Endothelial cell of umbilical vein (primary cell): ENCODE measurements at regions not wholly inside any gene's neighbourhood (a gene's known extent, or its start where the extent isn't known, plus 50 kb on each side); places are given as distances from the start of the nearest gene placed in this dataset.

Experiments used
- BruUV-seq: library from RNA; stranded (reverse); fragments of 400-500 nt; replicated peaks from 2 replicates; lab custom pipeline; 2021; lab: Mats Ljungman, UMichigan
- CTCF ChIA-PET: fragments of 300-600, 350-600 bp; sonication (Branson Sonifier 250); formaldehyde crosslinking; loops from one replicate; lab custom pipeline; 2021; ENCODE audit warnings: antibody characterized with exemption, inconsistent platforms; lab: Charles Lee
- POLR2A ChIA-PET: fragments of 300-600, 350-600 bp; sonication (Branson Sonifier 250); formaldehyde crosslinking; loops from one replicate; lab custom pipeline; 2021; ENCODE audit warnings: antibody characterized with exemption, inconsistent platforms; lab: Charles Lee
- DNase-seq: peaks from one replicate; pipeline ENCODE4 v3.0.0-alpha.2; 2011; ENCODE audit warnings: low read depth, low spot score
- FAIRE-seq: peaks from 2 replicates; lab custom pipeline; 2011; peaks lifted over from hg19 to GRCh38; lab: Jason Lieb, UNC
- H2AFZ ChIP-seq: 2 replicates; pipeline ENCODE4 v1.6.0; 2012; ENCODE audit warnings: low read depth, low read length, control low read depth, inconsistent platforms
- H3K27ac ChIP-seq: 2 replicates; pipeline ENCODE4 v1.5.1; 2011; ENCODE audit warnings: low read depth, mild to moderate bottlenecking, control low read depth, low read length, moderate library complexity; ENCODE audit not compliant: insufficient read depth
- H3K27me3 ChIP-seq, 2 experiments: 2 replicates each; pipeline versions ENCODE4 v1.6.0 to v1.6.1; 2011; ENCODE audit warnings: low read length in 2 of 2, mixed read lengths in 1 of 2; ENCODE audit not compliant: control insufficient read depth in 2 of 2, insufficient read depth in 2 of 2
- H3K36me3 ChIP-seq, 2 experiments: 2 replicates in 1 of 2; 3 replicates in 1 of 2; pipeline ENCODE4 v1.5.1; 2011; ENCODE audit warnings: low read length in 2 of 2, mild to moderate bottlenecking in 1 of 2, moderate library complexity in 1 of 2; ENCODE audit not compliant: control insufficient read depth in 2 of 2, insufficient read depth in 2 of 2; ENCODE audit errors: extremely low read depth in 1 of 2
- H3K4me1 ChIP-seq: 3 replicates; pipeline ENCODE4 v1.5.1; 2011; ENCODE audit warnings: mild to moderate bottlenecking, low read length; ENCODE audit not compliant: control insufficient read depth, insufficient read depth; ENCODE audit errors: extremely low read depth
- H3K4me2 ChIP-seq: 2 replicates; pipeline ENCODE4 v1.6.1; 2011; ENCODE audit warnings: low read length, control low read depth, mixed read lengths; ENCODE audit not compliant: insufficient read depth
- H3K4me3 ChIP-seq, 3 experiments: fragments of 200-600 bp in 1 of 3; sonication (generic), shearing (Covaris generic) in 1 of 3; replicated peaks in 1 of 3; 2 replicates each; pipeline ENCODE4 v1.5.1; 2011 to 2016; ENCODE audit warnings: control low read depth in 3 of 3, low read length in 3 of 3, mild to moderate bottlenecking in 2 of 3, inconsistent platforms in 1 of 3, low read depth in 1 of 3, moderate library complexity in 1 of 3; ENCODE audit not compliant: insufficient read depth in 1 of 3
- H3K79me2 ChIP-seq: 2 replicates; pipeline ENCODE4 v1.6.0; 2012; ENCODE audit warnings: low read length, inconsistent platforms; ENCODE audit not compliant: control insufficient read depth, insufficient read depth
- H3K9ac ChIP-seq: replicated peaks from 2 replicates; pipeline ENCODE3; 2011; ENCODE audit warnings: low read length, control low read depth; ENCODE audit not compliant: insufficient read depth; ENCODE audit errors: extremely low read depth
- H3K9me1 ChIP-seq: replicated peaks from 3 replicates; pipeline ENCODE4 v1.6.0; 2011; ENCODE audit warnings: mild to moderate bottlenecking, low read length; ENCODE audit not compliant: control insufficient read depth, insufficient read depth; ENCODE audit errors: extremely low read depth
- H3K9me3 ChIP-seq: replicated peaks from 2 replicates; pipeline ENCODE4 v1.5.1; 2012; ENCODE audit warnings: low read length, inconsistent platforms; ENCODE audit not compliant: control insufficient read depth, insufficient read depth
- H4K20me1 ChIP-seq: replicated peaks from 2 replicates; pipeline ENCODE3; 2011; ENCODE audit warnings: mild to moderate bottlenecking, low read length; ENCODE audit not compliant: control insufficient read depth, insufficient read depth; ENCODE audit errors: extremely low read depth
- CTCF ChIP-seq, 2 donors: IDR thresholded peaks; 1 replicate in 1 of 2; 2 replicates in 1 of 2; pipeline ENCODE4 v1.5.1; 2011; ENCODE audit warnings: low read length in 2 of 2, mild to moderate bottlenecking in 2 of 2, moderate library complexity in 2 of 2, control low read depth in 1 of 2, inconsistent platforms in 1 of 2, low read depth in 1 of 2; ENCODE audit not compliant: insufficient read depth in 1 of 2; ENCODE audit errors: extremely low read depth in 1 of 2
- EZH2 ChIP-seq: IDR thresholded peaks from 2 replicates; pipeline ENCODE4 v1.6.1; 2012; ENCODE audit warnings: borderline replicate concordance, low read depth, mild to moderate bottlenecking, moderate library complexity, low read length, inconsistent platforms; ENCODE audit not compliant: severe bottlenecking
- FOS ChIP-seq: IDR thresholded peaks from 2 replicates; pipeline ENCODE4 v1.6.1; 2011; ENCODE audit warnings: mild to moderate bottlenecking, low read length, moderate library complexity, borderline replicate concordance; ENCODE audit not compliant: insufficient read depth
- GATA2 ChIP-seq: IDR thresholded peaks from 2 replicates; pipeline ENCODE4 v1.7.0; 2011; ENCODE audit warnings: low read depth, mild to moderate bottlenecking, moderate library complexity, mixed read lengths, low read length; ENCODE audit not compliant: insufficient read length, insufficient read depth
- JUN ChIP-seq: IDR thresholded peaks from 2 replicates; pipeline ENCODE4 v1.6.1; 2011; ENCODE audit warnings: borderline replicate concordance, low read depth; ENCODE audit not compliant: insufficient read length, insufficient read depth
- MAX ChIP-seq: IDR thresholded peaks from 2 replicates; pipeline ENCODE4 v1.6.1; 2011; ENCODE audit not compliant: insufficient read depth, insufficient read length
- MYC ChIP-seq: IDR thresholded peaks from one replicate; pipeline ENCODE4 v1.6.1; 2011; ENCODE audit warnings: mild to moderate bottlenecking, low read depth, low read length
- POLR2A ChIP-seq: IDR thresholded peaks from 2 replicates; pipeline ENCODE4 v1.6.1; 2012; ENCODE audit warnings: low read depth, mild to moderate bottlenecking, control low read depth, low read length
- POLR2AphosphoS5 ChIP-seq: IDR thresholded peaks from 2 replicates; pipeline ENCODE4 v1.6.1; 2012; ENCODE audit warnings: low read depth, mild to moderate bottlenecking, control low read depth, low read length, moderate library complexity; ENCODE audit not compliant: insufficient read depth
- dilution Hi-C: fragments of 300-500 bp; cut with MboI; formaldehyde crosslinking; loops from one replicate; pipeline ENCODE4 v1.15.0; 2019; ENCODE audit warnings: low sequenced_read_pairs; ENCODE audit not compliant: extremely low pct_ligation_motif_present
- intact Hi-C: fragments of 100-400 bp; cut with micrococcal nuclease; formaldehyde crosslinking; loops from one replicate; pipeline ENCODE4 v1.10.0; 2022

- POLR2A ChIA-PET = no interaction called here
- Histone ChIP-seq H3K4me2 (no peak overlapping the region), H3K36me3 (no peaks in the 10 kb centered on the region), H3K9me1 (no peaks in the 10 kb centered on the region), H3K4me3 (no peak overlapping the region), H2AFZ (no peak overlapping the region), H4K20me1 (no peaks in the 10 kb centered on the region), H3K27me3 (peaks cover 2 to 24% of the 10 kb centered on the region in 2 experiments), H3K9ac (no peak overlapping the region), H3K79me2 (no peaks in the 10 kb centered on the region), H3K9me3 (no peaks in the 10 kb centered on the region), H3K27ac (no peak overlapping the region), H3K4me1 (no peaks in the 10 kb centered on the region)
- no peak for DNase-seq
- dilution Hi-C loops (no loop called here), intact Hi-C loops (no loop called here)
- no peak for TF ChIP-seq CTCF (IDR thresholded peaks at IDR 0.05; ENCODE audit: extremely low read depth in 1 of 2, insufficient read depth in 1 of 2, low read depth in 1 of 2, low read length in 2 of 2)
- no peak for TF ChIP-seq MAX
- TF ChIP-seq MYC = no peak
- no peak for TF ChIP-seq GATA2
- TF ChIP-seq POLR2AphosphoS5 = no peak
- TF ChIP-seq FOS = no peak
- TF ChIP-seq EZH2 = no peak
- TF ChIP-seq POLR2A = no peak
- TF ChIP-seq JUN = no peak
- CTCF ChIA-PET = interaction anchor here (0.7 kb wide), 1 partner anchor 930 kb away, joined by 3 read pairs; no protein-coding TSS in a partner anchor
- no peak for FAIRE-seq
- BruUV-seq = no TSS peak
Observed at GRCh38 chr6:26149240-26149639, 62.0 kb downstream of the HFE start.
